Transverse colon (tissue), 4 donors: ENCODE measurements at regions not wholly inside any gene's neighbourhood (a gene's known extent, or its start where the extent isn't known, plus 50 kb on each side); places are given as distances from the start of the nearest gene placed in this dataset.

Experiments used
- DNase-seq: peaks from one replicate; pipeline ENCODE4 v3.0.0-alpha.2; 2019
- H3K27ac ChIP-seq, 4 donors: fragments of 200-600 bp; sonication (generic); 2 replicates each; pipeline ENCODE4 v1.5.1; 2016 to 2018; ENCODE audit warnings: inconsistent platforms in 4 of 4
- H3K27me3 ChIP-seq: fragments of 200-600 bp; sonication (generic); 2 replicates; pipeline ENCODE4 v1.5.1; 2017; ENCODE audit warnings: inconsistent platforms
- H3K36me3 ChIP-seq, 4 donors: fragments of 200-600 bp; sonication (generic); 2 replicates each; pipeline ENCODE4 v1.5.1; 2017 to 2019; ENCODE audit warnings: inconsistent platforms in 4 of 4
- H3K4me1 ChIP-seq, 4 donors: fragments of 200-600 bp; sonication (generic); 2 replicates each; pipeline ENCODE4 v1.5.1; 2017 to 2020; ENCODE audit warnings: inconsistent platforms in 4 of 4
- H3K4me3 ChIP-seq, 4 donors: fragments of 200-600 bp; sonication (generic); 1 replicate in 1 of 4; 2 replicates in 3 of 4; pipeline versions ENCODE4 v1.5.1 to v1.6.1; 2017 to 2019; ENCODE audit warnings: inconsistent platforms in 4 of 4
- H3K9me3 ChIP-seq, 2 donors: fragments of 200-600 bp; sonication (generic); 2 replicates each; pipeline ENCODE4 v1.5.1; 2017 to 2019; ENCODE audit warnings: inconsistent platforms in 2 of 2
- EP300 ChIP-seq: sonication (generic); formaldehyde crosslinking; IDR thresholded peaks from one replicate; pipeline ENCODE4 v1.6.1; 2017; ENCODE audit warnings: antibody characterized with exemption, low read depth
- POLR2A ChIP-seq: fragments of 450-650 bp; IDR thresholded peaks from one replicate; pipeline ENCODE4 v1.6.1; 2016; ENCODE audit warnings: antibody characterized with exemption, mild to moderate bottlenecking, moderate library complexity
- POLR2AphosphoS5 ChIP-seq, 3 donors: sonication (generic); formaldehyde crosslinking; IDR thresholded peaks; one replicate each; pipeline ENCODE4 v1.6.1; 2016; ENCODE audit warnings: antibody characterized with exemption in 3 of 3
- WGBS, 2 donors: methylation state at CpG; one replicate each; pipeline ENCODE4 v1.1.5; 2018; ENCODE audit warnings: low coverage in 1 of 2; 5-methylcytosine and 5-hydroxymethylcytosine counted together
- in situ Hi-C, 4 donors: fragments of 200-750 bp; cut with MboI; loops; one replicate each; pipeline versions ENCODE4 v1.15.0 to v1.15.1; 2017; ENCODE audit warnings: low sequenced_read_pairs in 3 of 4, low pct_ligation_motif_present in 1 of 4, low pct_unique_long_range_greater_than_20kb in 1 of 4
- intact Hi-C: fragments of 100-400 bp; cut with DNase I; formaldehyde crosslinking; loops from one replicate; pipeline ENCODE4 v1.15.1; 2023; ENCODE audit warnings: low total_unique reads
- TF ChIP-seq, protein P1 (sequence below), 5 experiments: fragments of 200-600 bp in 3 of 5; fragments of 450-650 bp in 2 of 5; sonication (generic) in 3 of 5; IDR thresholded peaks; 1 replicate in 2 of 5; 2 replicates in 3 of 5; pipeline ENCODE4 v1.5.1; 2016 to 2017; ENCODE audit warnings: antibody characterized with exemption in 5 of 5, inconsistent platforms in 3 of 5, mild to moderate bottlenecking in 2 of 5, moderate library complexity in 1 of 5

DNA sequence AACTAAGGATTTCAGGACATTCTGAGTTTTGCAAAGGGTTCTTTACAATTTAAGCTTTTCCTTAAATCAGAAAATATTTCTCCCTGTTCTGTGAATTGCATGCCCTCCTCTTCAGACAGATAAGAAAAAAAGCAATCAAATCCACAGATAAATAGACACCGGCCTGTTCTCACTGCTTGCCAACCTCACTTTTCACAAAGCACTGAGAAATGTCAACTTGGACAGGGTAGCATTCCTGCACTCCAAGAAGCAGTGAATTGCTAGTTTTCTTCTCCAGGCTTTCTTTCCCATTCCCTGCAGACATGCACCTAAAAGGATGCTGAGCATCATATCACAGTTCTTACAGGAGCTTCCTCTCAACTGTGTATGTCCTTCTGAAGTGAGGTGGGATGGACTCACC is 226.0 kb downstream of the CHRM3 start:
- in situ Hi-C loops (no loop called here), intact Hi-C loops (no loop called here)
- H3K4me3 ChIP-seq, result no peak overlapping the region
- no peaks in the 10 kb centered on the region for H3K9me3 ChIP-seq
- DNase-seq, result no peak
- H3K4me1 ChIP-seq, result no peaks in the 10 kb centered on the region
- H3K27me3 ChIP-seq, result no peaks in the 10 kb centered on the region
- no peak for TF ChIP-seq POLR2A
- TF ChIP-seq, protein P1, sequence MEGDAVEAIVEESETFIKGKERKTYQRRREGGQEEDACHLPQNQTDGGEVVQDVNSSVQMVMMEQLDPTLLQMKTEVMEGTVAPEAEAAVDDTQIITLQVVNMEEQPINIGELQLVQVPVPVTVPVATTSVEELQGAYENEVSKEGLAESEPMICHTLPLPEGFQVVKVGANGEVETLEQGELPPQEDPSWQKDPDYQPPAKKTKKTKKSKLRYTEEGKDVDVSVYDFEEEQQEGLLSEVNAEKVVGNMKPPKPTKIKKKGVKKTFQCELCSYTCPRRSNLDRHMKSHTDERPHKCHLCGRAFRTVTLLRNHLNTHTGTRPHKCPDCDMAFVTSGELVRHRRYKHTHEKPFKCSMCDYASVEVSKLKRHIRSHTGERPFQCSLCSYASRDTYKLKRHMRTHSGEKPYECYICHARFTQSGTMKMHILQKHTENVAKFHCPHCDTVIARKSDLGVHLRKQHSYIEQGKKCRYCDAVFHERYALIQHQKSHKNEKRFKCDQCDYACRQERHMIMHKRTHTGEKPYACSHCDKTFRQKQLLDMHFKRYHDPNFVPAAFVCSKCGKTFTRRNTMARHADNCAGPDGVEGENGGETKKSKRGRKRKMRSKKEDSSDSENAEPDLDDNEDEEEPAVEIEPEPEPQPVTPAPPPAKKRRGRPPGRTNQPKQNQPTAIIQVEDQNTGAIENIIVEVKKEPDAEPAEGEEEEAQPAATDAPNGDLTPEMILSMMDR (IDR thresholded peaks at IDR 0.05), result no peak
- no peak for TF ChIP-seq EP300
- TF ChIP-seq POLR2AphosphoS5 (IDR thresholded peaks at IDR 0.05), result no peak
- no peak overlapping the region for H3K27ac ChIP-seq
- 42 to 60% methylated on average over 1 of the region's 1 CpG for WGBS, 2 donors
- no peaks in the 10 kb centered on the region for H3K36me3 ChIP-seq

DNA sequence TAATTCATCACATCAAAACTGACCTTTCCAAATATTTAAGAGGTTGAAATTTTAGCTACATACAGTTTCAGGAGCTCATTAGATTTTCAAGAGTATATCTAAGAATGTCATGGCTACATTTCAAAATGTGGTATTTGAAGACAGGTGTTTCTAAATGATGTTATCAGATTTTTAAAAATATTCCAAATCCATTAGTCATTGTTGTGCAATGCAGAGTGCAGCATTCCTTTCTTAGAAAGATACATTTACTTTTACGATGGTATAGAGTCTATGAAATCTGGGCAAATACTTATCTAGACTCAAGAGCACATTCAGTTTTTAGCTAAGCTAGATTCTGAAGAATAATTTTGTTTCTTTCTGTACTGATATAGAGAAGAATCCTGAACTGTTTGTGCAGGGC is 230.3 kb downstream of the CHRM3 start:
- no peak for TF ChIP-seq POLR2AphosphoS5 (IDR thresholded peaks at IDR 0.05)
- TF ChIP-seq, protein P1 (IDR thresholded peaks at IDR 0.05), result no peak
- no peak for TF ChIP-seq EP300
- TF ChIP-seq POLR2A, result no peak
- in situ Hi-C loops, result no loop called here
- 57 to 64% methylated on average over 1 of the region's 1 CpG for WGBS, 2 donors
- no peaks in the 10 kb centered on the region for H3K27me3 ChIP-seq
- no peak for DNase-seq
- no peaks in the 10 kb centered on the region for H3K4me1 ChIP-seq
- H3K4me3 ChIP-seq, result no peak overlapping the region
- peaks cover 2 to 3% of the 10 kb centered on the region in 2 donors for H3K9me3 ChIP-seq
- no peaks in the 10 kb centered on the region for H3K36me3 ChIP-seq
- intact Hi-C loops, result no loop called here
- H3K27ac ChIP-seq, result no peak overlapping the region

DNA sequence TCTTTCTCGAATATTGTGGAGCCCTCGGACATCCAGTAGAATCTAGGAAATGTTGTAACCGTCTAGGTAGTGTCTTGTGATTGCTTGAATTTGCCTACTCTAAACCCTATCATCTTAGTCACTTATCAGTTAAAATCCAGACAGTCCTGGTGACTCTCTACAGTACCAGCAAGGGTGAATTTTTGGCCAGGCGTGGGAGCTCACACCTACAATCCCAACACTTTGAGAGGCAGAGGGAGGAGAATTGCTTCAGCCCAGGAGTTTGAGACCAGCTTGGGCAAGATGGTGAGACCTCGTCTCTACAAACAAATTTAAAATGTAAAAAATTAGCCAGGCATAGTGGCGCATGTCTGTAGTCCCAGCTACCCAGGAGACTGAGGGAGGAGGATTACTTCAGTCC is 230.9 kb downstream of the CHRM3 start:
- no peak overlapping the region for H3K4me3 ChIP-seq
- H3K9me3 ChIP-seq, result peaks cover 7 to 8% of the 10 kb centered on the region in 2 donors
- H3K27me3 ChIP-seq, result no peaks in the 10 kb centered on the region
- no peaks in the 10 kb centered on the region for H3K4me1 ChIP-seq
- no peaks in the 10 kb centered on the region for H3K36me3 ChIP-seq
- 88 to 94% methylated on average over 6 of the region's 6 CpGs for WGBS, 2 donors
- no peak overlapping the region for H3K27ac ChIP-seq
- in situ Hi-C loops (no loop called here), intact Hi-C loops (no loop called here)
- TF ChIP-seq, protein P1 (IDR thresholded peaks at IDR 0.05), result no peak
- TF ChIP-seq EP300 (no peak), POLR2A (no peak), POLR2AphosphoS5 (IDR thresholded peaks at IDR 0.05) (no peak)
- DNase-seq, result no peak

DNA sequence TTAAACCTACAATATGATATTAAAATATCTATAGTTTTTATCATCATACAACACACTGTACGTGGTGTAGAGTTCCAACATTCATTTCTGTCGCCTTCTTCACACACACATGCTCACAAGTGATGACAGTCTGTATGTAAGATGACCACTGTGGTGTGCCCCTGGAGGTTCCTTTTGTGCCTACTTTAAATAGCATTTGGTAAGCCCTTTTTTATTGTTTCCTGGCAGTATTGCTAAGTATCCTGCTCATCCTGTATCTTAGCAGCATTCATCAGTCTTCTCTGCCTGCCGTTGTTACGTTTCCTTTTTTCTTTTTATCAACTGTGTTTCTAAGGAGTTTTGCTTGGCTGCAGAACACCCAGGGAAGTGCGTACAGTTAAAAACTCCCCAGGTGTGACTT is 231.4 kb downstream of the CHRM3 start:
- WGBS, 2 donors, result 78 to 88% methylated on average over 4 to 5 of the region's 5 CpGs
- no peak for DNase-seq
- intact Hi-C loops (no loop called here), in situ Hi-C loops (no loop called here)
- Histone ChIP-seq H3K9me3 (peaks cover 7 to 8% of the 10 kb centered on the region in 2 donors), H3K4me1 (no peaks in the 10 kb centered on the region), H3K4me3 (no peak overlapping the region), H3K27ac (no peak overlapping the region), H3K36me3 (no peaks in the 10 kb centered on the region), H3K27me3 (no peaks in the 10 kb centered on the region)
- TF ChIP-seq EP300 (no peak), POLR2A (no peak), POLR2AphosphoS5 (IDR thresholded peaks at IDR 0.05) (no peak)
- TF ChIP-seq, protein P1 (IDR thresholded peaks at IDR 0.05), result no peak
